Mesodermal cell (in vitro differentiated cells): ENCODE measurements at regions not wholly inside any gene's neighbourhood (a gene's known extent, or its start where the extent isn't known, plus 50 kb on each side); places are given as distances from the start of the nearest gene placed in this dataset.
"Not testable (repeated sequence)": the region's sequence is repeated elsewhere in the genome, so short reads cannot be mapped to it uniquely, and the experiment has no call there.

Experiments used
- H3K27ac ChIP-seq: 2 replicates; pipeline ENCODE4 v1.7.0; 2013; ENCODE audit warnings: mild to moderate bottlenecking, low read depth, low read length, moderate library complexity; ENCODE audit not compliant: severe bottlenecking
- H3K36me3 ChIP-seq: 2 replicates; pipeline ENCODE4 v1.7.1; 2013; ENCODE audit warnings: mild to moderate bottlenecking, low read length, moderate library complexity; ENCODE audit not compliant: control insufficient read depth, insufficient read depth
- H3K4me1 ChIP-seq: one replicate; pipeline ENCODE4 v1.7.1; 2013; ENCODE audit warnings: mild to moderate bottlenecking, low read length; ENCODE audit not compliant: insufficient read depth, control insufficient read depth, poor library complexity, severe bottlenecking
- H3K4me3 ChIP-seq: 2 replicates; pipeline ENCODE4 v1.7.0; 2013; ENCODE audit warnings: low read length, control low read depth, mild to moderate bottlenecking; ENCODE audit not compliant: insufficient read depth, poor library complexity, severe bottlenecking; ENCODE audit errors: extremely low read depth
- H3K9me3 ChIP-seq: 2 replicates; pipeline ENCODE4 v1.7.1; 2013; ENCODE audit warnings: mild to moderate bottlenecking, low read length, moderate library complexity; ENCODE audit not compliant: control insufficient read depth
- WGBS, 2 experiments: methylation state at CpG; one replicate each; pipeline ENCODE4 v1.1.5; 2013; ENCODE audit warnings: missing lambda C conversion rate in 2 of 2; ENCODE audit not compliant: insufficient coverage in 2 of 2; 5-methylcytosine and 5-hydroxymethylcytosine counted together

- no peaks in the 10 kb centered on the region for H3K9me3 ChIP-seq
- H3K4me3 ChIP-seq, result no peak overlapping the region
- no CpG with 5 or more reads among the region's 1 CpG for WGBS, 2 experiments
- H3K27ac ChIP-seq, result no peak overlapping the region
- no peaks in the 10 kb centered on the region for H3K36me3 ChIP-seq
- H3K4me1 ChIP-seq, result no peaks in the 10 kb centered on the region
These were observed 427.1 kb upstream of the CXADR start for GRCh38 chr21:17085707-17086106.

GRCh38 chr21:17088500-17088899 lies 424.3 kb upstream of the CXADR start:
- H3K36me3 ChIP-seq, result no peaks in the 10 kb centered on the region
- H3K4me1 ChIP-seq, result no peaks in the 10 kb centered on the region
- no peak overlapping the region for H3K27ac ChIP-seq
- 95 to 100% methylated on average over 2 to 3 of the region's 4 CpGs for WGBS, 2 experiments
- no peak overlapping the region for H3K4me3 ChIP-seq
- no peaks in the 10 kb centered on the region for H3K9me3 ChIP-seq

GRCh38 chr21:17089091-17089491 lies 423.8 kb upstream of the CXADR start:
- Histone ChIP-seq H3K9me3 (no peaks in the 10 kb centered on the region), H3K36me3 (no peaks in the 10 kb centered on the region), H3K27ac (no peak overlapping the region), H3K4me3 (no peak overlapping the region), H3K4me1 (no peaks in the 10 kb centered on the region)
- WGBS, 2 experiments, result 100% methylated on average over 1 of the region's 1 CpG; no CpG with 5 or more reads in 1 of the 2 experiments

GRCh38 chr21:17101696-17102095 lies 411.1 kb upstream of the CXADR start:
- Histone ChIP-seq H3K4me1 (no peaks in the 10 kb centered on the region), H3K36me3 (no peaks in the 10 kb centered on the region), H3K4me3 (no peak overlapping the region), H3K9me3 (peaks cover 4% of the 10 kb centered on the region), H3K27ac (no peak overlapping the region)

- no peaks in the 10 kb centered on the region for H3K4me1 ChIP-seq
- no peaks in the 10 kb centered on the region for H3K36me3 ChIP-seq
- H3K4me3 ChIP-seq, result no peak overlapping the region
- no peak overlapping the region for H3K27ac ChIP-seq
- peaks cover 4% of the 10 kb centered on the region for H3K9me3 ChIP-seq
These were observed 406.9 kb upstream of the CXADR start for GRCh38 chr21:17105932-17106331.

GRCh38 chr21:17114045-17114444 lies 398.8 kb upstream of the CXADR start:
- Histone ChIP-seq H3K4me3 (no peak overlapping the region), H3K4me1 (no peaks in the 10 kb centered on the region), H3K36me3 (no peaks in the 10 kb centered on the region), H3K9me3 (no peaks in the 10 kb centered on the region), H3K27ac (no peak overlapping the region)
- 33% methylated on average over 2 of the region's 3 CpGs; no CpG with 5 or more reads in 1 of the 2 experiments for WGBS, 2 experiments

- 92 to 96% methylated on average over 3 to 4 of the region's 6 CpGs for WGBS, 2 experiments
- H3K4me1 ChIP-seq, result no peaks in the 10 kb centered on the region
These were observed 394.0 kb upstream of the CXADR start for GRCh38 chr21:17118638-17119384.

GRCh38 chr21:17119466-17120297 lies 393.2 kb upstream of the CXADR start:
- Histone ChIP-seq H3K36me3 (no peaks in the 10 kb centered on the region), H3K9me3 (no peaks in the 10 kb centered on the region), H3K4me3 (no peak overlapping the region), H3K4me1 (no peaks in the 10 kb centered on the region), H3K27ac (no peak overlapping the region)
- 74 to 87% methylated on average over 5 to 6 of the region's 9 CpGs for WGBS, 2 experiments

More at GRCh38 chr21:17118638-17119384, 394.0 kb upstream of the CXADR start:
- no peaks in the 10 kb centered on the region for H3K36me3 ChIP-seq
- H3K9me3 ChIP-seq, result no peaks in the 10 kb centered on the region
- no peak overlapping the region for H3K27ac ChIP-seq
- no peak overlapping the region for H3K4me3 ChIP-seq

GRCh38 chr21:17127395-17127794 lies 385.4 kb upstream of the CXADR start:
- not testable (repeated sequence) for H3K4me1 ChIP-seq, H3K4me3 ChIP-seq, H3K9me3 ChIP-seq, H3K27ac ChIP-seq, H3K36me3 ChIP-seq
- WGBS, 2 experiments, result 40% methylated on average over 2 of the region's 2 CpGs; no CpG with 5 or more reads in 1 of the 2 experiments

- 83 to 89% methylated on average over 3 to 4 of the region's 5 CpGs for WGBS, 2 experiments
- H3K27ac ChIP-seq, result no peak overlapping the region
These were observed 384.7 kb upstream of the CXADR start for GRCh38 chr21:17128132-17128531.

GRCh38 chr21:17139159-17139558 lies 373.7 kb upstream of the CXADR start:
- not testable (repeated sequence) for H3K9me3 ChIP-seq, H3K4me1 ChIP-seq, H3K4me3 ChIP-seq, H3K36me3 ChIP-seq, H3K27ac ChIP-seq
- WGBS, 2 experiments, result 86% methylated on average over 2 to 3 of the region's 3 CpGs

More at GRCh38 chr21:17128132-17128531, 384.7 kb upstream of the CXADR start:
- H3K4me1 ChIP-seq, result no peaks in the 10 kb centered on the region
- H3K4me3 ChIP-seq, result no peak overlapping the region
- H3K36me3 ChIP-seq, result no peaks in the 10 kb centered on the region
- no peaks in the 10 kb centered on the region for H3K9me3 ChIP-seq
